ENCODE measurements at regions not wholly inside any gene's neighbourhood (a gene's known extent, or its start where the extent isn't known, plus 50 kb on each side); places are given as distances from the start of the nearest gene placed in this dataset.

- intact Hi-C loops (cut with DNase I), result no loop called here
- Histone ChIP-seq H3K9me3 (no peaks in the 10 kb centered on the region), H3K27ac (no peak overlapping the region), H3K4me3 (no peak overlapping the region), H3K27me3 (ENCODE audit: insufficient read depth in 3 of 3, low read length in 2 of 3) (peaks cover 0 to 4% (median 0%) of the 10 kb centered on the region in 3 donors), H3K4me1 (no peaks in the 10 kb centered on the region), H3K36me3 (ENCODE audit: insufficient read depth in 1 of 2, low read depth in 1 of 2) (no peaks in the 10 kb centered on the region)
- DNase-seq, result no peak
- 91 to 93% (median 93%) methylated on average over 4 of the region's 4 CpGs for WGBS, 3 donors
- no peak for TF ChIP-seq CTCF (IDR thresholded peaks at IDR 0.05)
- no peak for ATAC-seq
Measured at GRCh38 chr10:128610113-128610512, 483.9 kb upstream of the MKI67 start.

GRCh38 chr10:128612195-128612594, 486.0 kb upstream of the MKI67 start:
- no peaks in the 10 kb centered on the region for H3K36me3 ChIP-seq (ENCODE audit: insufficient read depth in 1 of 2, low read depth in 1 of 2)
- TF ChIP-seq CTCF (IDR thresholded peaks at IDR 0.05), result no peak
- no peak for ATAC-seq
- no peaks in the 10 kb centered on the region for H3K9me3 ChIP-seq
- intact Hi-C loops (cut with DNase I), result no loop called here
- 40 to 59% (median 48%) methylated on average over 7 of the region's 7 CpGs for whole genome bisulfite sequencing, 3 donors
- H3K4me3 ChIP-seq, result no peak overlapping the region
- peaks cover 0 to 4% (median 0%) of the 10 kb centered on the region in 3 donors for H3K27me3 ChIP-seq (ENCODE audit: insufficient read depth in 3 of 3, low read length in 2 of 3)
- no peaks in the 10 kb centered on the region for H3K4me1 ChIP-seq
- H3K27ac ChIP-seq, result no peak overlapping the region
- DNase-seq, result no peak

GRCh38 chr10:128612631-128613030, 486.4 kb upstream of the MKI67 start:
- ATAC-seq, result no peak
- H3K27ac ChIP-seq, result no peak overlapping the region
- H3K9me3 ChIP-seq, result no peaks in the 10 kb centered on the region
- WGBS, 3 donors, result 39 to 62% (median 50%) methylated on average over 9 of the region's 9 CpGs
- intact Hi-C loops (cut with DNase I), result no loop called here
- H3K36me3 ChIP-seq (ENCODE audit: insufficient read depth in 1 of 2, low read depth in 1 of 2), result no peaks in the 10 kb centered on the region
- H3K4me1 ChIP-seq, result no peaks in the 10 kb centered on the region
- no peak for TF ChIP-seq CTCF (IDR thresholded peaks at IDR 0.05)
- H3K4me3 ChIP-seq, result no peak overlapping the region
- no peak for DNase-seq
- peaks cover 0 to 4% (median 0%) of the 10 kb centered on the region in 3 donors for H3K27me3 ChIP-seq (ENCODE audit: insufficient read depth in 3 of 3, low read length in 2 of 3)

- intact Hi-C loops (cut with DNase I), result no loop called here
- Histone ChIP-seq H3K36me3 (ENCODE audit: insufficient read depth in 1 of 2, low read depth in 1 of 2) (no peaks in the 10 kb centered on the region), H3K4me3 (no peak overlapping the region), H3K9me3 (no peaks in the 10 kb centered on the region), H3K4me1 (no peaks in the 10 kb centered on the region), H3K27ac (no peak overlapping the region), H3K27me3 (ENCODE audit: insufficient read depth in 3 of 3, low read length in 2 of 3) (peaks cover 0 to 4% (median 4%) of the 10 kb centered on the region in 3 donors)
- WGBS, 3 donors, result 86 to 91% (median 88%) methylated on average over 11 of the region's 11 CpGs
- TF ChIP-seq CTCF (IDR thresholded peaks at IDR 0.05), result no peak
- ATAC-seq (no peak), DNase-seq (no peak)
Measured at GRCh38 chr10:128614016-128614605, 487.9 kb upstream of the MKI67 start.
